GM19468 (cell line): ENCODE measurements at regions not wholly inside any gene's neighbourhood (a gene's known extent, or its start where the extent isn't known, plus 50 kb on each side); places are given as distances from the start of the nearest gene placed in this dataset.

Source experiments
- ATAC-seq: cut with Tn5 transposase; IDR thresholded peaks from one replicate; pipeline ENCODE4 v1.9.1; 2021; ENCODE audit warnings: mild to moderate bottlenecking, moderate library complexity, moderate number of reproducible peaks; ENCODE audit not compliant: unreplicated experiment; ENCODE audit errors: extremely low read depth

DNA sequence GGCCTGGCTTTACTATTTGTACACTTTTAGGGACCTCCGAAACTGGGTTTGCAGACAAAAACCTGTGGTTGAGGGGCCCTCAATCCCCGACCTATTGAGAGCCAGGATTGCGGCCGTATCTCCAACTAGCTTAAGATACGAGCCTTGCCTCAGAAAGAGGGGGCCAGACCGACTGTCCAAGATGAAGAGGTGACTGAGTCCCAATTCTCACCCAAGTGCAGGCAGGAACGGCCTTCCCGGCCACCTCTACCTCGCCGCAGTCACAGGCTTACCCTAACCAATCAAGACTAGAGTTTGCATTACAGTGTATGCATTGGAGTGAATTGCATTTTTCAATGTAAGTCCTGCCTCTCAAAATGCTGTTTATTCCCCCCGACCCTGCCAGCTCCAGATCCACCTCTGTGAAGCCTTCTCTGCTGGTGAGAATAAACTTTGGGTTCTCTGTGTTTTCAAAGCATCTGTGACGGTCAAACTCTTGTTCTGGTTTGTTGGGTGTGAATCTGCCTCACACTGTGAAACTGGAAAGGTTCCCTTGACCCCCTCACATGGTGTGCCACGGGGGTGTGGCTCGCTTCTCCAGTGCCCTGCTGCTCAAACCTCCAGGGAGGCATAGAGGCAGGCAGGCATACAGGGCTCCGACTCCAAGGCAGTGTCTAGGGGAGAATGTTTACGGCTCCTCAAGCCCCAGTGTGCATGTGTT, 62.2 kb upstream of the WLS start:
- ATAC-seq = no peak

DNA sequence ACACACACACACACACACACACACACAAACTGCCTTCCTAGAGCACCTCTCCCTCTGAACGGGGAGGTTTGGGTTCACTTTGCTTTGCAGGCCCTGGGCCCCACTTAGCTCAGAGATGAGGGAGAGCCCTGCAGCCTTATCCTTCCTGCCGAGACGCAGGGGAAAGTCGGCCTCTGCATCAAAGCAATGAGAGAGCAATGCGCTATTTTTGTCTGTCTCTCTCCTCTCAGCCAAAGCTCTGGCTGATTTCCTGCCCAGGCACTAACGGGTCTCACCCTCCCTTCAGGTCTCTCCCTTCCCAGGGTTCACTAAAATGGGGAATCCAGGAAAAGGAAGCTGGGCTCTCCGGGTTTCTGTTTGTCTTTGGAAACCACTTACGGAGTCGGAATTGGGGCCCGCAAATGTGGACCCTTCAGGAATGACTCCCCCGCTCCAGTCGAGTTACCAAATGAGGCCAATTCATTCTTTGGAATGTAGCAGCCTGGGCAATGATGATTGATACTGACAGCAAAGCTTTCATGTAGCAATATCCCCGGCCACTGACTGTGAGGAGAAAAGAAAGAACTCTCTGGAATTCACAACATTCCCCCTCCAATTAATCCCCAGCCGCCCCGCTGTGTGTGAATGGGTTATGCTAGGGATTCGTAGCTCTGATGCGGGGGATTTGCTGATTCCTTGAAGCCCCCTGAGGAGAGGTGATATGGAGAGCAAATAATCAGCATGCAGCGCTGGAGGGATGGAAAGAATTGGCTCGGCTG, 61.5 kb upstream of the WLS start:
- ATAC-seq = no peak

GRCh38 chr1:68293122-68293521, 60.8 kb upstream of the WLS start:
- ATAC-seq = no peak

GRCh38 chr1:68291688-68292384, 59.5 kb upstream of the WLS start:
- ATAC-seq = no peak

- ATAC-seq = no peak
Measured at GRCh38 chr1:68287241-68287640, 54.9 kb upstream of the WLS start.

DNA sequence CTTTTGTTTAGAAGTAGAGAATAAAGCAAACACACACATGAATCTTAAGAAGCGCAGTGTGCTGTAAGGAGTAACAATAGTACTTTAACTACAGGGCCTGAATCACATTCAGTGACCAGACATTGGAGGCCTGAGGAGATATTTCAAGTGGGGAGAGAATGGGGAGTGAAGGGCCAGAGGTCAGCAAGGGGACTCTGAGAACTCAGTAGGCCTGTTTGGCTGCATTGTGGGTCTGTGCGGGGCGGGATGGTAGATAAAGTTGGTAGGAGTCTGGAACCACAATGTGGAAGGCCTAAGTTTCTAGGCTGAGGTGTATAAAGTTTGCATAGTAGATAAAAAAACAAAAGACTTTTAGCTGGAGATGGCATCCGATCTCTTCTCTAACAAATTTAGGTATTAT, 52.7 kb upstream of the WLS start:
- ATAC-seq = no peak

DNA sequence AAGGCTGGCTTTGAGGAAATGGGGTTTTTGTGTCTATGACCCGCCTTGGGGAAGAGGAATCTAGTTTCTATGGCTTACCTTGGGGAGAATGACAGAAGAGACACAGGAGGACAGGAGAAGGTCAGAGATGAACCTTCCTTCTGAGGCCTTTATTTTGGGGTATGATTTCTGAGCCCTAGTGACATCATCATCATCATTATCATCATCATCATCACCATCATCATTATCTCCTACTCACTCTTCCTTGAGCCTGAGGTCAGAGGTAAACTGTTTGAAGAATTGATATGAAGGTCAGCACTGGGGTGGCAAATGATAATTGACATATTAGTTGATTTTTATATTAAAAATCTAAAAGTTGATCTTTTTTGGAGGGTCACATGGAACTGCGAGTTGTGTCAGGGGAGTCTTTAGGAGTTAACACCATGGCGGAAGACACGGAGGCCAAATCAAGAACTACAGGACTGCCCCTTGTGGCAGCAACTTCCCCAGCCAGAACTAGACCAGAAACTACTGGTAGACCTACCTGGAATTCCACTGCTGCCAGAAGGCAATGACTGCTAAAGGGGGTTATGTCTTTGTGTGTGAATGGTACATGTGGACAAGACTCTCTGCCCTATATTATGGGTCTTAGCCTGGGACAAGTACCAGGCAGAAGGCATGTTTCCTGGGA, 49.8 kb upstream of the WLS start:
- ATAC-seq = no peak
